HG02973 (cell line): ENCODE measurements at regions not wholly inside any gene's neighbourhood (a gene's known extent, or its start where the extent isn't known, plus 50 kb on each side); places are given as distances from the start of the nearest gene placed in this dataset.

Source experiments
- ATAC-seq: cut with Tn5 transposase; IDR thresholded peaks from one replicate; pipeline ENCODE4 v1.9.1; 2021; ENCODE audit warnings: moderate library complexity; ENCODE audit not compliant: unreplicated experiment

- no peak for ATAC-seq
Observed at GRCh38 chr1:56199061-56199460, 380.3 kb downstream of the PLPP3 start.

GRCh38 chr1:56197946-56198345 lies 381.4 kb downstream of the PLPP3 start:
- no peak for ATAC-seq

- no peak for ATAC-seq
Observed at GRCh38 chr1:56196839-56197238, 382.5 kb downstream of the PLPP3 start.

- no peak for ATAC-seq
Observed at GRCh38 chr1:56194701-56195300, 384.6 kb downstream of the PLPP3 start.

GRCh38 chr1:56193656-56194055 lies 385.7 kb downstream of the PLPP3 start:
- no peak for ATAC-seq

GRCh38 chr1:56191369-56191768 lies 388.0 kb downstream of the PLPP3 start:
- ATAC-seq: no peak

- ATAC-seq: no peak
Observed at GRCh38 chr1:56190806-56191365, 388.5 kb downstream of the PLPP3 start.

GRCh38 chr1:56189946-56190805 lies 389.2 kb downstream of the PLPP3 start:
- ATAC-seq: no peak

- ATAC-seq: no peak
Observed at GRCh38 chr1:56189454-56189853, 389.9 kb downstream of the PLPP3 start.

GRCh38 chr1:56188855-56189254 lies 390.5 kb downstream of the PLPP3 start:
- no peak for ATAC-seq

- ATAC-seq: no peak
Observed at GRCh38 chr1:56188221-56188620, 391.1 kb downstream of the PLPP3 start.

- no peak for ATAC-seq
Observed at GRCh38 chr1:56187405-56187804, 392.0 kb downstream of the PLPP3 start.

- no peak for ATAC-seq
Observed at GRCh38 chr1:56185493-56185892, 393.9 kb downstream of the PLPP3 start.

GRCh38 chr1:56183151-56183550 lies 396.2 kb downstream of the PLPP3 start:
- no peak for ATAC-seq

- no peak for ATAC-seq
Observed at GRCh38 chr1:56180520-56181190, 398.7 kb downstream of the PLPP3 start.

GRCh38 chr1:56179543-56179942 lies 399.8 kb downstream of the PLPP3 start:
- ATAC-seq: no peak

GRCh38 chr1:56175211-56175610 lies 404.2 kb downstream of the PLPP3 start:
- no peak for ATAC-seq

- ATAC-seq: no peak
Observed at GRCh38 chr1:56174176-56174885, 405.0 kb downstream of the PLPP3 start.

GRCh38 chr1:56173736-56174135 lies 405.6 kb downstream of the PLPP3 start:
- ATAC-seq: no peak

GRCh38 chr1:56171670-56172069 lies 407.7 kb downstream of the PLPP3 start:
- no peak for ATAC-seq

GRCh38 chr1:56170784-56171320 lies 408.5 kb downstream of the PLPP3 start:
- no peak for ATAC-seq
